ENCODE measurements at regions not wholly inside any gene's neighbourhood (a gene's known extent, or its start where the extent isn't known, plus 50 kb on each side); places are given as distances from the start of the nearest gene placed in this dataset.
"Not testable (repeated sequence)": the region's sequence is repeated elsewhere in the genome, so short reads cannot be mapped to it uniquely, and the experiment has no call there.

DNA sequence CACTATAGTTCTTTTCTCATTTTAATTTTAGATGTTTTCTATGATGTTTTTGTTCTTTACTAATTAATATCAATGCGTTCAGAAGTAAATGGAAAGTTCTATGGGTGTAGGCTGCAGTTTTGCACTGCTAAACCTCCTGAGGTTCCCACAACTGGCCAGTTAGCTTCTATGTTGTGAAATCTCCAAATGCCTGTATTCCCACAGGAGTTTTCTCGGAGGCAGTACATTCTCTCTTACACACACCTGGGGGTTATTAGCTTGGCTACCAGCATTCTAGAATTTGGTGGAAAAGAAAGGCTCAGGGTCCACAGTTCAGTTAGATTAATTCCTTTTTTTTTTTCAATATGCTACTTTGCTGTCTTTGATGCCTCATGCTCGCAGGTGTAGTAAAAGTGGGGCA lies 216.9 kb upstream of the NRIP1 start:
- no peak for DNase-seq

DNA sequence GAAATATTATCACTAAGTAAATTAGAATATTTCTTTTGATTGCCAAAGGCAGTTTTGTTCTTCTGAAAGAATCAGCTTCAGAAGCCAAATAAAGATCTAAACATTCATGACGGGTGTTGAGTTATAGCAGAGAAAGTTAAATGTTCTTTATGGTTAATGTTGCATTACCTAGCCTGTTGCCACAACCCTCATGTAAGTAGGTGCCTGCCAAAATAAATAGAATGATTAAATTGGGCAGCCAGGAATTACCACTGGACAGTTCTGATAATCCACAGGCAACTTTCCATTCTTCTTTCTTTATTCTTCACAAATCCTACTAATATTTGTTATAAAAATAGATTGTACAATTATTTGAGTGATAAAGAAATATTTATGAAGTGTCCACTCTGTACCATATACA lies 217.9 kb upstream of the NRIP1 start:
- no peak for DNase-seq

DNA sequence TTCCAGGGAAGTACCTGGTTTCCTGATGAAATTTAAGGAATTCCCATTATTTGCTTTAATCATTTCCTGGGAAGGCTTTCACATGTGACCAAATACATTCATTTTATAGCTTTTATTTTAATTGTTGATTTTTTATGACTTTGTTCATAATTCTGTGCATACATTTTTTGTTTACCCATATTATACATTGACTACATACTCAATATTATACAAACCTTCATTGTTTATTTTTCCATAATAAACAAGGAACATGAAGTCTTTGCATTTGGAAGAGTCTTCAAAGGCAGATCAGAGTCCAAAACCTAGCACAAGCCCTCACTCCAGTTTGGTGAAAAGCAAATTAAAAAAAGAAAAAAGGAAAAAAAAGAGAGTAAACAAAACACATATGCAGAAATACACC lies 218.3 kb upstream of the NRIP1 start:
- no peak for DNase-seq

DNA sequence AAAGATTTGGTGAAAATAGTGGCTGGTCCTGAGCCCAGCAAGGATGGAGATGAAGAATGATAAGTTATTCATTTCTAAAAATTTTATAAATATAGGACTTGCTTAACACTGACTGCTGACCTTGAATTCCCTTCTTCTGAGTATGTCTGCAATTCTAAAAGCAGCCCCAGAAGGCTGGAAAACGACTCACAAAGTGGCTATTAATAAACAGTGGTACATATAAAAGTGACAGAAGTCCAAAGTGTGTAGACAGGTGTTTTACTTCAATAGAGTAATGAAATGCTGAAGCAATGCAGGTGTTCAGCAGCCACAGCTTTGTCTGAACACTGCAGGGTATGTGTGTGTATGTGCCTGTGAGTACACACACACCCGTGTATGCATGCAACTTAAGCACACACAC lies 219.0 kb upstream of the NRIP1 start:
- DNase-seq = no peak

DNA sequence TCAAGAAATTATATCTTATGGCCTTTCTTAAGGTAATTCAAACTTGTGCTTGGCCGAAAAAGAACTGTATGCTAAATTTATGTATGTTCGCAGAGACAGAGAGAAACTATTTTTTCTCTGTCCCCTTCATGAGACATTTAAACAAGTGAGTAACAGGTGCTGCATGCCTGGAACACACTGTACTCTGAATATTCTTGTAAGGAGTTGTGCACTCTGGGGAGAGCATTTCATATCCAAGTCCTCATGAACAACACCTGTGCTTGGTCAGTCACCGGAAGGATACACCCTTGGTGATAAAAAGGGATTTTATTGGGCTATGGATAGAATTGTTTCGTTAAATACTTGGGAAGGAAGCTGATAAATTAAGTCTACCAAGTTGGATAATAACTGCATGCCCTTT lies 220.8 kb upstream of the NRIP1 start:
- DNase-seq = no peak

DNA sequence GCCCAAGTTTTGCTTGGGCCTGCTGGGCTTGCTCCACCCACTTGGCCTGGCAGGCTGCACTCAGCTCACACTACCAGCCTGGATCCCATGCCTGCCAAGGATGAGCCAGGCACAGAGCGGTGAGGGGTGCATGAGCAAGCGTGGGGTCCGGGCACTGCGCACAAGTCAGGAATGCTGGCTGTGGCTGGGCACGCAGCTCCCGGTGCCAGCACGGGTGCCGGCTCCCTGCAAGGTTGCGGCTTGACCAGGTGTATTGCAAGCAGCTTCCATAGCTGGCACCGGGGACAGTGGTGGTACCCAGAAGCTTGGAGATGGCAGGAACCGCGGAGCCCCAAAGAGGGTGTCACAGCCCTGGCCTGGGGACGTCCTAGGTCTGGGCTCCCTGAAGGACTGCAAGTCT lies 224.4 kb upstream of the NRIP1 start:
- DNase-seq = no peak

DNA sequence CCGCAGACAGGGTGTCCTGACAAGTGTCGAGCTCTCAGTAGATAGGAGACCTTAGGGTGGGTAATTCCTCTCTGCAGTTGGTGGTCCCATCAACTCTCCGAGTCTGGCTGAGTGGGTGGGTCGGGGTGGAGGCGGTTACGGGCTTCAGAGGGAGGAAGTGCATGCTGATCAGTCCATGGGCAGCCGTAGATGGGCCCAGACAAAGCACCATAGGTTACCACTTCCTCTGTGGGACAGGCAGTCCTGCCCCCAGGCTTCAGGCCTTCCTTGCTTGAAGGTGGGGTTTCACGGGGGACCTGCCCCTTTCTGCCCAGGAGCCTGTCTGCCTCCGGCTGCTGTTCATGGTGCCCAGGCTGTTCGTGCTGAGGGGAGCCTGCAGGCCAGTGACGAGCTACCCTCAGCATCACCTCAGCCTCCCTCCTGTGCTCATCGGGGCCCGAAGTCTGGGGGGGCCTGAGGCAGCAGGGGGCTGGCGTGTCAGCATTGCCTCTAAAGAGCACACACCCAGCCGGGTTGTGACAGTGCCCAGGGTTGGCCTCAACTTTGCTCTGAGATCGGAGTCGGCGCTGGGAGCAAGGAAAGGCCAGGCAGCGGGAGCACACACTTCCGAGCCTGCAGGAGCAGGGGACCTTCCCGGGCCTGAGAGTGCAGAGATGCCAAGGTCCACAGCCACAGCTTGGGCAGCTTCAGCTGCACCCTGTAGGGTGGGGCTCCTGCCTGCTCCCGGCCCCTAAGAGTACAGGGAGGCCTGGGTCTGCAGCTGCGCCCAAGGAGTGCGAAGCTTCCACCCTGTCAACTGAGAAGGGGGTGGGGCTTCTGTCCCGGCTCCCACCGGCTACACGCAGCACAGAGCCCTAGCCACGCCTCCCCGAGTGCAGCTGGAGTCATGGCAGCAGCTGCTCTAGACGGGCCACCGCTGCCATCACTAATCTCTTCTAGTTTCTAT lies 225.4 kb upstream of the NRIP1 start:
- DNase-seq = no peak

DNA sequence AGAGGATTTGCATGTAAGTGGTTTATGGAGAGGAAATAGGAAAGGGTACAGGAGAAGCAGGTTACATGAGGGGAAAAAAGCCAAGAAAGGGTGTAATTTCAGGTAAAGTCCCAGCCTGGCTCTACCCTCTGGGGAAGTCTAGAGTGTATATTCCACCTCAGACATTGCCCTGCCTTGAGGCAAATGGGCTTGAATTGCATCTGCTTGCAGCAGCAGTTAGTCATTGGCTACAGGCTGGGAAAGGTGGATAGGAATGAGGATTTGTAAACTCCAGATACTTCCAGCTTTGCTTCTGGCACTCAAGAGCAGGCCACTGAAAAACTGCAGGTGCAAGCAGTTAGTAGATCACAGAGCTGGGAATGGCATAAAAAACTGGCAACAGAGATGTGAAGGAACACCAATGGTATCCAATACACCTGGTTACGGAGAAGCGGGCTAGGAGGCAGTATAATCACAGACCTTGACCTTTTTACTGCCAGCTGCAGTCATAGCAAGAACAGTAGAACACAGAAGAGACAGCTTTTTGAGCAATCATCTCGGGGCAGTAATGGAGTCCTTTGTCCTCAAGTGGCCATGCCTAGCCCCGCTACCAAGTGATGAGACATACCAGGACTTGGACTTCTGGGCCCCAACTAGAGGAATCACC lies 226.9 kb upstream of the NRIP1 start:
- no peak for DNase-seq

DNA sequence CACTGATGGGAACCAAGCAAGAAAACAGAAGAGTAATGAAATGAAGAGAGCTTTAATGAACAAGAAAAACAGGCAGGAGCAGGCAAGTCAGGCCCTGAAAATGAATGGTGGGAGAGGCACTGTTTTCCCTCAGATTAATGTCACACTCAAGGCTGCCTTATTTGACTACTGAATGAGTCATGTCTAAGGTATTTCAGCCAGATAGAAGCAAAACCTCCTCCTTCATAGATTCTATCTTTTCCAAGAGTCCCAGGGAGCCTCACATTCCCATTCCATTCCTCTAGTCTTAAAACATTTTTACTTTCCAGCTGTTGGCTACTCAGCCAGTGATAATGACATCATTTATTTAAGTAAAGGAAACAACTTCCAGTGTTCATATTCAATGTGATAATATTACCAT lies 228.4 kb upstream of the NRIP1 start:
- no peak for DNase-seq

DNA sequence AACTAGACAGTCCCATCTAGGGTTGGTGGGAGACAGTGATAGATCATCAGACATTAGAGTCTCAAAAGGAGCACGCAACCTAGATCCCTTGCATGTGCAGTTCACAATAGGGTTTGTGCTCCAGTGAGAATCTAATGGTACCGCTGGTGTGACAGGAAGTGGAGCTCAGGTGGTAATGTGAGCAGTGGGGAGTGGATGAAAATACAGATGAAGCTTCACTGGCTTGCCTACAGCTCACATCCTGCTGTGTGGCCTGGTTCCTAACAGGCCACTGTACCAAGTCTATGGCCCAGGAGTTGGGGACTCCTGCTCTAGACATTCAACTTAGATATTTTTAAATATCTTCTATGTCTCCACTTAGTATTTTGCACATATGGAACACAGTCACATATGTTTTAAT lies 231.1 kb upstream of the NRIP1 start:
- DNase-seq = no peak

DNA sequence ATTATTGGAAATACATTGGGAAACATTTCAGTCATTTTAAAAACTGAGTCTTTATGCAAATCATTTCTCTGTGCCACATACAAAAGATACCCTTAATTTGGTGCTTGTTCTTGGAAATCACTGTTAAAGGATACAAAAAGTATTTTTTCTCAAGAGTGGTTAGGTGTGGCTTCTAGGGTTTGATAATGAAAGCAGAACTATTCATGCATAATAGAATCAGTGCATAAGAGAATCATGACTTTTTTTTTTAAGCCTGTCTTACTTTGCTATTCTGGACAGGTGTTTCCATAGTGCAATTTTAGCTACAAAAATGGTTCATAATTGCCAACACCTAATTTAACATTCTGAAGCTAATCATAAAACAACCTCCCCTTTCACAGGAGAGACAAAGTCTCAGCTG lies 233.0 kb upstream of the NRIP1 start:
- DNase-seq = no peak

DNA sequence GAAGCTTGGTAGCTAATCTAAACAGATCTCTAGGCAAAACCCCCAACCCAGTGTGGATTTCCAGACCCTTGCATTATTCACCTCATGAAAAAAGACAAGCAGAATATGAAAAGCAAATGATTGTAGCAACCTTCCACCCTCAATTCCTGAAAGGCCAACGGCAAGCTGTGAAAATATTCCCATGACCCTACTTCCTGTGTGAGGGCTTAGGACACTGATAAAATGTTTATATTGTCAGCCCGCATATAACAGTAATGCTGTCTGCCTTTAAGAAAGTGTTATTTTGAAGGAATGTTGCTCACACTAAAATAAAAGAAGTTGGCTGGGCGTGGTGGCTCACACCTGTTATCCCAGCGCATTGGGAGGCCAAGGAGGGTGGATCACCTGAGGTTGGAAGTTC lies 233.5 kb upstream of the NRIP1 start:
- no peak for DNase-seq

DNA sequence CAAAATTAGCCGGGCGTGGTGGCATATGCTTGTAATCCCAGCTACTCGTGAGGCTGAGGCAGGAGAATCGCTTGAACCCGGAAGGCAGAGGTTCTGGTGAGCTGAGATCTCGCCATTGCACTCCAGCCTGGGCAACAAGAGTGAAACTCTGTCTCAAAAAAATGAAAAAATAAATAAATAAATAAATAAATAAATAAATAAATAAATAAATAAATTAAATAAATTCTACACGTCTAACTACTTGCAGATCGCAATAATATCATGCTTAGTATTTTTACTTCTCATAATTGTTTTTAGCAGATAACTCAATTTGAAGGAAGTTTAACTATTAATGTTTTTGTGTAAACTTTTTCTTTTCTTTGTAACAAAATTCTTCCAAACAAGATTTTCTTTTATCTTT lies 234.0 kb upstream of the NRIP1 start:
- DNase-seq = not testable (repeated sequence)

DNA sequence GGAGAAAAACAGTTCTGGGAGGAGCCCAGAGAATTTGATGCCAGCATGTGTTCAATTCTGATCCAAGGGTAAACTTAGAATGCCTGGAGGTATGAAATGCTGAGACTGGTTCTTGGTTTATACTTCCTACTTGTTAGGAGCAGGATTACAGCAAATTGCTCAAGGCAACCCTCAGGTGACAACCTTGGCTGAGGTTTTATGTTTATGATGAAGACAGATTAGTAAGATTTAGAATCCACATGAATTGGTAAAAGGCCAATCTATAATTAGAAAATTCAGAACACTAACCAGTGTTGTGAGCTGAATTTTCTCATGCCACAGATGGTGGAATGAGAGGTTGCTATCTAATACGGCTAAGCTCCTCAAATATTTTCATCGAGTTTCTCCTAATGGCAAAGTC lies 235.3 kb upstream of the NRIP1 start:
- DNase-seq = no peak

DNA sequence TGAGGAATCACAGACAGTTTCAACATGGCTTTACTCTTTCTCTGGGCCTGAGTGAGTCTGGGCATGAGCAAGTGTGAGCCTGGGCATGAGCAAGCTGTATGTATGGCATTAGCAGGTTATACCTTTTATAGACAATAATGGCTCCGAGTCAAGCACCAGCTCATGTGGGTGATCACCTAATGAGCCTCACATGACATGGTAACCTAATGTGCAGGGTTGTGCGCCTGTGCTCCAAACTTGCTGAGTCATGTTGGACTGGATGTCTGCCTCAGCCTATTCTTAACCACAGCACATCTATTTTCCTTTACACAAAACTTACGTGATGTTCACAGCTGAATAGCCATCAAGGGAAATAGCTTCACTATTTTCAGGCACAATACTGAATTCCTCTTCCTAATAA lies 236.2 kb upstream of the NRIP1 start:
- DNase-seq = no peak

DNA sequence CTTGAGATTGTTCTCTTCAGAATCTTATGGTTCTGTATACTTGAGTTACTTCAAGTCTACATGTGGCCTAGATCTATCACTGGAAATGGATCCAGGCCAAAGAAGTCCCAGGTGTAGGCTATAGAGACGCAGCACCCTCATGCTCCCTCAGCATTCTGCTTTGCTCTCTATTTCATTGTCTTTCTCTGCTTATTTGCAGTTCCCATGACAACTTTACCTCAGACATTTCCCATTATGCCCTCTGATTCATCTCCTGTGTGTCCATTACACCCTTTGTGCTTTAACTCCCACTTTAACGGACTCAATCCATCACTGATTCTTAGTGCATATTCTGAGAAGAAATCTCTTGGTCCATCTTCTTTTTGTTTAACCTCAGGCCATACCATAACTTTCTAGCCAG lies 236.9 kb upstream of the NRIP1 start:
- no peak for DNase-seq

DNA sequence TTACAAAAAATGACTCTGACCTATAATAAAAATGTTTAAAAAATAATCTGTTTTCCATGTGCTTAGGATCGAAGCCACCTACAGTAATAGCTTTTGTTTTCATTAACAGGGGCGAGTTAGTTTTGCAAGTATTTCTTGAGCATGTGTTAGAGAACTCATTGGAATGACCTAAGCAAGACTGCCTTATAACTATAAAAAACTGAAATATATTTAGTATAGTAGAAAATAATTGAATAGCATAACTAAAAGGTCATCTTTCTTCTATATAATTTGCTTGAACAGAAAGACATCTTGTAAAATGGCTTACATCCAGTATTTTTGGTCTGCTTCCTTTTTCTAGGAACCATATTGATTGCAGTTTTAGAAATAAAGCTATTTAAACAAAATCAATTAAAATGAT lies 241.5 kb upstream of the NRIP1 start:
- DNase-seq = no peak

DNA sequence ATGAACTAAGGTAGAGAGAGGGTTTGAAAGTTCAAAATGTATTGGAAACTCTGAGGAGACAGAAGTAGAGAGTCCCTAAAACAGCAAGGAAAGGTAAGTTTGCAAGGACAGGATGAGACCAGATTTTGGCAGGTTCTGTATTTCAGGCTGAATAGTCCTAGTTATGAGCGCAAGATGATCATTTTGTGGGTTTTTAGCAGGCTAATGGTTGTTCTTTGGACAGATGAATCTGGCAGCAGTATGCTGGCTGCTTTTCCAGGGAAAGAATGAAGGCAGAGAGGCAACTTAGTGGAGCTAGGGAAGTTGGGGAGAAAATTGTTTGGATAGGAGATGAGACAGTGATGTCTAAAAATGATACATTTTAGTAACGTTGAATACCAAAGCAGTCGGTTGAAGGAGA lies 243.5 kb upstream of the NRIP1 start:
- DNase-seq = no peak

DNA sequence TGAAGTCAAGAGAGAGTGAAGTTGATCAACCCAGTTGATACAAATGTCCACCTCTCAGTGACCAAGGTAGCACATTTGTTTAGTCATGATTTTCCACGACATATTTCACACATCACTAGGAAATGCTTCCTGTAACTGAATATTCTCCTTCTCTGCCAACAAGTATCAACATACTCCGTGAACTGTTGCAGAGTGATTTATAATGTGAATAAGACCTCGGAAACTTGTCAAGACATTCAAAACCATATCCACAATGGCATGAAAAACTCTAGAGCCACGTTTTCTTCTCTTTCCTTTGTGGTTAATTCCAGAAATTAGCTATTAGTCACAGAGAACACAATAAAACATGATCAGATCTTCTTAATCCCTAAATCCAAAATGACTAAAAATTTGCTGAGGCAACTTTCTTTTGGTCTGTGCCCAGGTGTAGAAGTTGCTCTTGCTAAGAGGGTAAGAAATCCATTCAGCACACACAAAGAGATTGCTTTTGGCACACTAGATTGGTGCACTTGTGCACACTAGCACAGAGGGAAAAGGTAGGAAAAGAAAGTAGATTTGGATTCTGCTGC lies 244.3 kb upstream of the NRIP1 start:
- DNase-seq = no peak

DNA sequence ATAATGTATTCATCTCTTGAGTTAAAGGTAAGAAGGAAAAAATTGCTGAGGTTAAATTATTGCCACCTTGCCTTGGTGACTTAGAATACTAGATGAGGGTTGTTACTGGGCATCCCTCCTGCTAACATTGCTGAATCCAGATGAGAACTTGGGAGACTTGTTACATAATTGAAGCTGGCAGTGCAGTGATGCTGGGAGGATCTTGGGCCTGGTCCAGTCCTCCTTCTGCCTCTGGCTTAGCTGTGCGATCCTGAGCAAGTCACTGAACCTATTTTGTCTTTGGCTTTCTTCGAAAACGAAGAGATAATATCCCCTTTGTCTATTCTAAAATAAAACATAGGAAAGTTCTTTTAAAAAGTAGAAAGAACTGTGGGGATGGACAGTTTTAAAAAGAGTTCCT lies 244.9 kb upstream of the NRIP1 start:
- no peak for DNase-seq

DNA sequence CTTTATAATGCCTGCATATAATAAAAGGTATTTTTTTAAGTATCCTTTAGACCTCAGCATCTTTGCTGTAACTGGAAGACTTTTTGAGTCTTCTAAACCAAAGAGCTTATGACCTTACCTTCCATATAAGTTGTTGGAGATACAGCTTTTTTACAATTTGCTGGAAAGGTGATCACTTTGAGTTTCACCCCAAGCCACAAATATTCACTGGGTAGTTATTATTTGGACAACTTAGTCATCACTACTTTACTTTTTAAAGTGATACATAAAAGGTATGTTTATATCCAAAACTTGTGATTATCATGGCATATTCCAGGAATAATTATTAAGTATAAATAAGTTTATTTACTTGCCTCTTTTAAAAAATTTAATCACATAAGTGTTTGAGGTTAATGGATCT lies 246.7 kb upstream of the NRIP1 start:
- DNase-seq = no peak

DNA sequence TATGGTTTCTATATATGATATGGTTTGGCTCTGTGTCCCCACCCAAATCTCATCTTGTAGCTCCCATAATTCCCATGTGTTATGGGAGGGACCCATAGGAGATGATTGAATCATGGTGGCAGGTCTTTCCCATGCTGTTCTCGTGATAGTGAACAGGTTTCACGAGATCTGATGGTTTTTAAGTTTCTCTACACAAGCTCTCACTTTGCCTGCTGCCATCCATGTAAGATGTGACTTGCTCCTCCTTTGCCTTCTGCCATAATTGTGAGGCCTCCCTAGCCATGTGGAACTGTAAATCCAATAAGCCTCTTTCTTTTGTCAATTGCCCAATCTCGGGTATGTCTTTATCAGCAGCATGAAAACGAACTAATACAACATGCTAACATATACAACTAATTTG lies 252.2 kb upstream of the NRIP1 start:
- DNase-seq = not testable (repeated sequence)

DNA sequence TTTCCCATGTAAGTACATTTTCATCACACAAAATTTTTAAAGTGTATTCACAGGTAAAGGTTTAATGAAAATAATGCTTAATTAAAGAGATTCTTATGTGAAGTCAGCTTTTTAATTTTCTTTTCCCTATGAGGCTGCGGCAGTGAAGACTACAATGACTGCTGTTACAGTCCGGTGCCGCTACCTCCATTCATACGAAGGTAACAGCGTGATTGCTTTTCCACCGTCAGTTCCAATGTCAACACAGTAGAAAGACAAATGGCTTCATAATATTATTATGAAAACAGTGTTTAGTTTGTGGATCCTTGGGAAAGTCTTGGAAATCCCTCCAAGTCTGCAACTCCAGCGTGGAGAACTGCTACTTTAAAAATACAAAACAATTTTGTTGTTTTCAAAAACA lies 254.9 kb upstream of the NRIP1 start:
- DNase-seq = no peak

DNA sequence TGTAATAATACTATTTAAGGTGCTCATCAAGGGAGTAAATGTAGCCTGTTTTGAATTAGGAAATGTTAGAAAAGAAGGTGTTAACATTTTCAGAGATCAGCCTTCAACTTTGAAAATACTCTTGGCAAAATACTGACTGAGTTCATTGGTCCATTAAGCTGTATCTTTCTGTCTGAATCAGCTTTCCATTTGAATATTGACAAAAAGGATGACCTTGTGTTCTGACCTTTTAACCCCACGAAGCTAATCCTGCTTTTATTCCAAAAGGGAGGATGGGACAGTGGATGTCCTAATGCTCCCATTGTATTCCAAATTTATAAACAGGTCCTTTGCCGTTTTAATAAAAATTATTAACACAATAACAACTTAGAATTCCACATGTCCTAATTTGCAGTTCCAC lies 259.7 kb upstream of the NRIP1 start:
- DNase-seq = no peak

Data from activated CD4-positive, alpha-beta T cell treated with anti-CD3 and anti-CD28 coated beads, Interleukin-2, amount 50 U/mL, for 1 hour (primary cell).